Activated CD4-positive, alpha-beta memory T cell treated with anti-CD3 and anti-CD28 coated beads, Interleukin-2, amount 10 ng/mL, durations not matched to agents 7 days and 5 days (primary cell): ENCODE measurements at regions not wholly inside any gene's neighbourhood (a gene's known extent, or its start where the extent isn't known, plus 50 kb on each side); places are given as distances from the start of the nearest gene placed in this dataset.
"Not testable (repeated sequence)": the region's sequence is repeated elsewhere in the genome, so short reads cannot be mapped to it uniquely, and the experiment has no call there.

Experiments used
- CTCF ChIA-PET: fragments of 350-600 bp; sonication (Branson Sonifier 250); formaldehyde crosslinking; loops from one replicate; lab custom pipeline; 2021; ENCODE audit warnings: antibody characterized with exemption, inconsistent platforms; lab: Charles Lee
- POLR2A ChIA-PET: fragments of 350-600 bp; sonication (Branson Sonifier 250); formaldehyde crosslinking; loops from one replicate; lab custom pipeline; 2021; ENCODE audit warnings: antibody characterized with exemption; lab: Charles Lee
- DNase-seq: peaks from one replicate; pipeline ENCODE4 v3.0.0-alpha.2; 2020
- H3K27ac Mint-ChIP-seq: one replicate; pipeline ENCODE4 v1.8.0; 2021; ENCODE audit warnings: mild to moderate bottlenecking, mixed read lengths
- H3K27me3 Mint-ChIP-seq: one replicate; pipeline ENCODE4 v1.8.0; 2021; ENCODE audit warnings: mixed read lengths
- H3K36me3 Mint-ChIP-seq: one replicate; pipeline ENCODE4 v1.8.0; 2021; ENCODE audit warnings: low read depth, mixed read lengths
- H3K4me1 Mint-ChIP-seq: one replicate; pipeline ENCODE4 v1.8.0; 2021; ENCODE audit warnings: mixed read lengths
- H3K4me3 Mint-ChIP-seq: one replicate; pipeline ENCODE4 v1.8.0; 2021; ENCODE audit warnings: mild to moderate bottlenecking, mixed read lengths
- H3K9me3 Mint-ChIP-seq: one replicate; pipeline ENCODE4 v1.8.0; 2021; ENCODE audit warnings: mixed read lengths

DNA sequence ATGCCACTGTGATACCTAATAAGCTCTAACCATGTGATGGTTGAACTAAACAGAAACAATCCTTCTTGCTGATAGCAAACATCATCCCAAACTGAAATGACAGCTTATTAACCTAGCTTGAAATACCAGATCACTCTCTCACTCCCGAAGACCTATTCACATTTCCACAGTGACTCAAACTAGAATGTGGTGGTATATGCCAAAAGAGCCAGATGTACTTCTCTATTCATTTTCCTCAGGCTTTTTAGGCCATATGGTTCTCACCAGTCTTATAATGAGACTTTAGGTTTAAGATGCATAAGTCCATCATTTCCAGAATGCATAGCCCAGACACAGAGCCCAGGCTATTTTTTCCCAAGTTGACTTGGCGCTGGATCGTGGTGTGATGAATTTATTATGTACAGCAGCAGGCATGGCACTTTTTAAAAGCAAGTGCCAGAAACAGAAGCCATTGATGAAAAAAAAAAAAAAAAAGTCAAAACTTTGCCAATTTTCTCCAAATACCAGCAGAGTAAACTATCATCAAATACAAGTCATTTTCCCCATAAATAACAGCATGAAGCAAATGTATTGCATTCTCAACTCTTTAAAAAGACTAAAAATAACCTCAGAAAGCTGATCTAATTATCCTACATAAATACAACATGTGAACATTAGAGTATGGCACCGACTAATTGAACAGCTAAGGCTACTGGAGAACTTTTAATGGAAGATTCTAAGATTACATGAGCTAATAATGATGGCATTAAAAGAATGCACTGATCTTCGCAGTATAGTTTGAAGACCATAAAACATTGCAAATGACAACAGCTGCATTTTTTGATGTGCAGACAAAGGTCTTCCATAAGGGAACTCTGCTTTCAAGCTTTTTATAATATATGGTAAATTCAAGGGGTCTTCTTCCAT is 365.4 kb downstream of the LRRIQ3 start:
- CTCF ChIA-PET, result no interaction called here
- no peaks in the 10 kb centered on the region for H3K9me3 Mint-ChIP-seq

DNA sequence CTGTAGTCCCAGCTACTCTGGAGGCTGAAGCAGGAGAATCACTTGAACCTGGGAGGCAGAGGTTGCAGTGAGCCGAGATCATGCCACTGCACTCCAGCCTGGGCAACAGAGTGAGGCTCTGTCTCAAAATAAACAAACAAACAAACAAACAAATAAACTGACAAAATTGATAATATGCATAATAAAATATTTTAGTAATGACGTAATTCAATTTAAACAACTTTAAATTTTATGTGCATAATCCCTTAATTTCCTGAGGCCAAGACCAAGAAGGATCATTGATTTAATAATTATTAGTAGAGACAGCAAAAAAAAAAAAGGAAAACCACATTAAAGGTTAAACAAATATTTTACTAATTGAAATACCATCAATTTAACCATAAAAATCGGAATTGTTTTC is 370.7 kb downstream of the LRRIQ3 start:
- H3K27me3 Mint-ChIP-seq, POLR2A ChIA-PET, H3K36me3 Mint-ChIP-seq, DNase-seq, H3K27ac Mint-ChIP-seq, H3K4me1 Mint-ChIP-seq, H3K9me3 Mint-ChIP-seq, H3K4me3 Mint-ChIP-seq, CTCF ChIA-PET: not testable (repeated sequence)

More for the DNA sequence above, 365.4 kb downstream of the LRRIQ3 start:
- POLR2A ChIA-PET, result no interaction called here
- no peak for DNase-seq
- Mint-ChIP-seq H3K27me3 (no peaks in the 10 kb centered on the region), H3K27ac (no peak overlapping the region), H3K4me1 (no peaks in the 10 kb centered on the region), H3K36me3 (no peaks in the 10 kb centered on the region), H3K4me3 (no peak overlapping the region)

DNA sequence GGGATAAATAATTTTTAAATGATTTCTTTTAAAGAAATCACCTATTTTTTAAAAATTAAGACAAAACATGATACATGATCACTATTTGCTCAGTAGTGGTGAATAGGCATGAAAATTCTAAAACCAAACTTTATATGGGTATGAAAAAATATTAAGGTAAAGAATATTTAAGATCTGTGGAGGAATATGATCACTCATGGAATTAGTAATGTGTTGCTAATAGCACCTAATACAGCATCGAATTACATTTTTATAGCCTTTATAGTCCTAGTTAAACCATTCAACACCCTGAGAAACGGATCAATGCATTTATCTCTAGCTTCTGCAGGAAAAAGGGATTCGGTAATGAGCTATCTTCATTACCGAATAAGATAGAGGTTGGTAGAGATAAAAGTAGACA is 373.9 kb downstream of the LRRIQ3 start:
- Mint-ChIP-seq H3K4me1 (no peaks in the 10 kb centered on the region), H3K36me3 (no peaks in the 10 kb centered on the region), H3K27me3 (no peaks in the 10 kb centered on the region), H3K9me3 (peaks cover 3% of the 10 kb centered on the region), H3K4me3 (no peak overlapping the region), H3K27ac (no peak overlapping the region)
- DNase-seq, result no peak
- CTCF ChIA-PET, result no interaction called here
- POLR2A ChIA-PET, result no interaction called here

DNA sequence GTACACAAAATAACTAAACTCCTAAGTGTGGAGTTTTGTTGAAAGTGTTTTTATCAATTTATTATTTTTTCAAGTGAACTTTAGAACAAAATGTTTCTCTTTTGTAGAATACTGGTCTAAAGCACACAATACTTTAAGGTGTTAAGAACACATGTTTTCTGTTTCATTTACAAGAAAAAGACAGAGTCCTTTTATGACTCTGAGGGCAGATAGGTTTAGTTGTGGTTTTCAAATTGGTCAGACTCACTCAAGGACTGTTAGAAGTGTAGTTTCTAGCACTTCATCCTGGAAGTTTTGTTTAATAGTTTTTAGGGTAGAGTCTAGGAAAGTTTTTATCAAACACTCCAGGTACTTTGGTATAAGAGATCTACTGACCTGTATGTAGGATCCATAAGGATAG is 376.5 kb downstream of the LRRIQ3 start:
- H3K4me1 Mint-ChIP-seq, result no peaks in the 10 kb centered on the region
- no peak overlapping the region for H3K27ac Mint-ChIP-seq
- no peaks in the 10 kb centered on the region for H3K36me3 Mint-ChIP-seq
- peaks cover 3% of the 10 kb centered on the region for H3K9me3 Mint-ChIP-seq
- no peaks in the 10 kb centered on the region for H3K27me3 Mint-ChIP-seq
- ChIA-PET CTCF (no interaction called here), POLR2A (no interaction called here)
- DNase-seq, result no peak
- no peak overlapping the region for H3K4me3 Mint-ChIP-seq

DNA sequence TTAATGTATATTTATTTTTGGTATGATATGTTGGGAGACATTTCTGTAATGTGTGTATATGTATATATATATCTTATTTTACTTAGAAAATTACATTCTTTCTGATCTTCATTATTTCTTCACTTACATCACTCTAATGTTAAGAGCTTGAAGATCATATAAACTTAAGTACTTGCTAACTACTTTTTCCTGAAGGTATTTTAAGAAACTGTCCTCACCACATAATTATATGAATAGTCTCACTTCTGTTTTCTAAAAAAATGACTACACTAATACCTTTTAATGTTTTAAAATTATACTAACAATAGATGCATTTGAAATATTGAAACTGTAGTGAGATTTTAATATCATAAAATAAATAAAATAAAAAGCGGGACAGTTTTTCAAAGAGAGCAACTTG is 377.1 kb downstream of the LRRIQ3 start:
- no peak overlapping the region for H3K27ac Mint-ChIP-seq

DNA sequence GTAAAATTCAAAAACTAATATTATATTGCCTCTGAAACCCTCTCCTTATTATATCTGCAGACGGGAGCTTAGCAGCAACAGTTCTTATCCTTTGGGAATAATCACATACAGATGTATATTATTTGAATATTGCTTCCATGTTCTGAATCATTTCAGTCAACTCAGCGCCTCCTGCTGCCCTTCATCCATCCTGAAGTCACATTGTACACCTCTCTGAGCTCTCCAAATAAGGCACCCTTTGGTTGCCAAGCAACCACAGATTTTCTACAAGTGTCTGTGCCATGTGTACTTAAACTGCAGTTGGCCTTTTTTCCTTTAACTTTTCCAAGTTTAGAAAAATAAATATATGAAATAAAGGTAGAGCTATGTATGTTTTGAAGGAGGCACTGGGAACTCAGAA is 384.3 kb downstream of the LRRIQ3 start:
- Mint-ChIP-seq H3K36me3 (no peaks in the 10 kb centered on the region), H3K4me3 (no peak overlapping the region), H3K27me3 (no peaks in the 10 kb centered on the region), H3K9me3 (no peaks in the 10 kb centered on the region), H3K4me1 (no peaks in the 10 kb centered on the region), H3K27ac (no peak overlapping the region)
- DNase-seq, result no peak
- ChIA-PET POLR2A (no interaction called here), CTCF (no interaction called here)

More for the DNA sequence above, 377.1 kb downstream of the LRRIQ3 start:
- H3K4me1 Mint-ChIP-seq, result no peaks in the 10 kb centered on the region
- DNase-seq, result no peak
- H3K9me3 Mint-ChIP-seq, result peaks cover 2% of the 10 kb centered on the region
- POLR2A ChIA-PET, result no interaction called here
- no peaks in the 10 kb centered on the region for H3K27me3 Mint-ChIP-seq
- CTCF ChIA-PET, result no interaction called here
- no peak overlapping the region for H3K4me3 Mint-ChIP-seq
- no peaks in the 10 kb centered on the region for H3K36me3 Mint-ChIP-seq

DNA sequence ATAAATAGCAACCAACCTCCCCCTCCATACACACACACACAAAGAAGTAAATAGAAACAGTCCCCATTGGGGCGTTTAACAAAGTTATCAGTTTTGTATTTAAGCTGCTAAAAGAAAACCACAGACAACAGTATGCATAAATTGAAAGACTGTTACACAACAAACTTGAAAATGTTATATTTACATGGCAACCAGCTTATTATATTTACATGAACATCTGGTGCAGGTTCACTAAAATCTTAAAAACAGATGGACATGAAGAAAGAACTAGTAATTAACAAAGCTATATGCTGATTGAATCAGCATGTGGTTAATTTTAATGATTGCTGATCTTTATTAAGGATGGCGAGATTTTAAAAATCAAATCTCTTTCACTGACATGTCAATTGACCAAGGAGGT is 384.7 kb downstream of the LRRIQ3 start:
- Mint-ChIP-seq H3K4me3 (no peak overlapping the region), H3K36me3 (no peaks in the 10 kb centered on the region), H3K4me1 (no peaks in the 10 kb centered on the region), H3K27ac (no peak overlapping the region), H3K9me3 (no peaks in the 10 kb centered on the region), H3K27me3 (no peaks in the 10 kb centered on the region)
- ChIA-PET CTCF (no interaction called here), POLR2A (no interaction called here)
- DNase-seq, result no peak

DNA sequence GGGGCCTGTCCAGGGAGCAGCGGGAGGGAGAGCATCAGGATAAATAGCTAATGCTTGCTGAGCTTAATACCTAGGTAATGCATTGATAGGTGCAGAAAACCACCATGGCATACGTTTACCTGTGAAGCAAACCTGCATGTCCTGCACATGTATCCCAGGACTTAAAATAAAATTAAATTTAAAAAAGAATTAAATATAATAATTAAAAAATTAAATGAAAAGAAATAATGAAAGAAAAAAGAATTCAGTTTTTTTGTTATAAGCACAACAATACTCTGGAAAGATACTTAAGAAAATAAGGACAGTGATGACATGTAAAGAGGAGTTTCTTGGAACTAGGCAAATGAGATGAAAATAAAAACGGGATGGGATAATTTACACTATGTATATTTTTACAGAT is 386.2 kb downstream of the LRRIQ3 start:
- Mint-ChIP-seq H3K36me3 (no peaks in the 10 kb centered on the region), H3K27me3 (no peaks in the 10 kb centered on the region), H3K4me1 (no peaks in the 10 kb centered on the region), H3K4me3 (no peak overlapping the region), H3K9me3 (no peaks in the 10 kb centered on the region), H3K27ac (no peak overlapping the region)
- CTCF ChIA-PET, result no interaction called here
- no peak for DNase-seq
- POLR2A ChIA-PET, result no interaction called here

DNA sequence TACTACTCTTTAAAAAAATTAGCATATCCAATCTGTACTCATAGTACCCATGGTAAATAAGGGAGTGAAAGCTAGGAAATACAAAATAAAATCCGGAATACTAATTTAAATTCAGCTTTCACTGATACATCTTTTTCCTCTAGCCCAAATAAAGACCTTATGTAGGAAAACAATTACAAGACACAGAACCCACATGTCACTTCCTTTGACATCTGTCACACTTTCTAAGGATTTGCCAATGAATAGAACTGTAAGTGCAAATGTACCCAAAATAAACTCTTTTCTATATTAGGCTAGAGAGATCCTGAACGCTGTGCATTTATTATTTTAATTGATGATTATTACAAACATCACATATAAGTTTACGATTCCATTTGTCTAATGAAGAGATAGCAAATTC is 393.0 kb downstream of the LRRIQ3 start:
- no peak for DNase-seq
- H3K27me3 Mint-ChIP-seq, result no peaks in the 10 kb centered on the region

DNA sequence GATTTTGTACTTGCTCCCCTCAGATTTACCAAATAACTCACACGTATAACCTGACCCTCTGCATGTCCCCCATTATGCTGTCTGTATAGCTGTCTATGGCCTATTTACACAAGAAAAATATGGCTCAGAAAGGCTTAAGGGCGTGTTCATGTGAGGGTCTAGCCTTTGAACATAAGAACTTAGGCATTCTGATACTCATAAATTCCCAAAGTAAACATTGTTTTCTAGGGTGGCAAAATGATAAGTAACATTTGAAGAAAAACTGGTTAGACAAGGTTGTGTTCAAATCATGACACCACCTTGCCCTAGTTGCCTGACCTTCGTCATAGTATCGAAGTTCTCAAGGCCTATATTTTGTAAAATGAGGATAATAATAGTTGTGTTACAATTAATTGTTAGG is 394.6 kb downstream of the LRRIQ3 start:
- Mint-ChIP-seq H3K27ac (no peak overlapping the region), H3K9me3 (no peaks in the 10 kb centered on the region), H3K4me3 (no peak overlapping the region), H3K27me3 (no peaks in the 10 kb centered on the region), H3K4me1 (no peaks in the 10 kb centered on the region), H3K36me3 (no peaks in the 10 kb centered on the region)
- CTCF ChIA-PET, result no interaction called here
- POLR2A ChIA-PET, result interaction anchor here (0.5 kb wide), 1 partner anchor 58 kb away, joined by 3 read pairs; no protein-coding TSS in a partner anchor
- DNase-seq, result no peak

More for the DNA sequence above, 393.0 kb downstream of the LRRIQ3 start:
- Mint-ChIP-seq H3K9me3 (no peaks in the 10 kb centered on the region), H3K36me3 (no peaks in the 10 kb centered on the region), H3K4me1 (no peaks in the 10 kb centered on the region), H3K4me3 (no peak overlapping the region), H3K27ac (no peak overlapping the region)
- CTCF ChIA-PET, result no interaction called here
- POLR2A ChIA-PET, result no interaction called here

DNA sequence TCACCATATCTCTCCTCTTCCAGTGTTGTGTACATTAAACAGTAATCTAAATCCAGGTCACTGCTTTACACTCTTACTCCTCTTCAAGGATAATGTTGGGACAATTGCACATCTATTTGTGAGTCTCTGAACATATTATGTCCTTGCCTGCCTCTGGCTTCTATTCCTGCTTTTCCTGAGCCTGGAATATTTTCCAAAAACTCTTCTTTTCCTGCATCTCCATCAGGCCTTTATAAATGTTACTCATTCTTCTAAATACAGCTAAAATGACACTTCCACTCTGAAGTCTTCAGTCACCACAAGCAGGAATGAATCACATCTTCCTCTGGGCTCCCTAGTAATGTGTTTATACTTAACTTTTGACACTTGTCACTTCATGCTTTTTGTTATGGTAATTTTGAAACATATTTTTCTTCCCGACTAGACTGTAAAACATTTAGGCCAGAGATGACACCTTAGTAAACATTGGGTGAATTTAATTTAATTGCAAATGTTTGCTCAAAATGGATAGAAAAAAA is 396.0 kb downstream of the LRRIQ3 start:
- ChIA-PET POLR2A (no interaction called here), CTCF (no interaction called here)
- Mint-ChIP-seq H3K36me3 (no peaks in the 10 kb centered on the region), H3K4me1 (no peaks in the 10 kb centered on the region), H3K4me3 (no peak overlapping the region), H3K27me3 (no peaks in the 10 kb centered on the region), H3K27ac (no peak overlapping the region), H3K9me3 (no peaks in the 10 kb centered on the region)
- DNase-seq, result no peak

DNA sequence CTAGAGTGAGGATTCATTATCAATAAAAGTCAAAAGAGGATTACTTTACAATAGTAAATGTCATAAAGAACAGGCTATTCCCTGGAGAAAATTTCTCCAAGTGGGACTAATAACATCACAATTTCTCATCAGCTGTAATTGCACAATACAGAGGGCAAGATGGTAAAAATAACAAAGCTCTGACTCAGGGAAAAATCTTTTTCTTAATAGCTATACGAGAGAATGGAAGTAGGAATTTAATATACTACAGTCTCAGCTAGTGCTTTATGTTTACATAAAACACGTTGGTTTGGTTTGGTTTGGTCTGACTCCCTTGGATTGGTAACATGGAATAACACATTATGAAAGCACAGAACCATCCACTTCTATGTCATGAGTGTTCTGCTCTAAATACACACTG is 397.6 kb downstream of the LRRIQ3 start:
- Mint-ChIP-seq H3K4me1 (no peaks in the 10 kb centered on the region), H3K4me3 (no peak overlapping the region), H3K27me3 (no peaks in the 10 kb centered on the region), H3K9me3 (peaks cover under 1% of the 10 kb centered on the region), H3K27ac (no peak overlapping the region), H3K36me3 (no peaks in the 10 kb centered on the region)
- DNase-seq, result no peak
- CTCF ChIA-PET, result no interaction called here
- POLR2A ChIA-PET, result no interaction called here

DNA sequence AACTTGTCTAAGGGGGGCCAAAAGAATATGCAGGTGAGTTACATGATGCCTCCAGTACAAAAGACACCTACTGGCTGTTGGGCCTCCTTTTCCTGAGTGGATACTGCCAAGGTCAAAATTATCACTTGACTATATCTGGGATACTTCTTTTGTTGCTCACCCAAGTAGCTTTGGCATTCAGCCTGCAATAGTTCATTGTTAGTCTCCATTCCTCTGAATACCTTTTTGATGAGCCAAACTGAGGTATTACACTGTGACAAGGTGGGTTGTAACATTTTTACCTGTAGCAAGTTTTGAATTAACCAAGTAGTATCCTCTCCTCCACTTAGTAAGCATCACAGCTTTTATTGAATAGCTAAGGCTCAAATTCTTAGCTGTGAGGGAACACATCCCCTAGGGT is 408.0 kb downstream of the LRRIQ3 start:
- no peak for DNase-seq
- Mint-ChIP-seq H3K9me3 (no peaks in the 10 kb centered on the region), H3K36me3 (no peaks in the 10 kb centered on the region), H3K4me1 (no peaks in the 10 kb centered on the region), H3K27me3 (no peaks in the 10 kb centered on the region), H3K4me3 (no peak overlapping the region), H3K27ac (no peak overlapping the region)
- CTCF ChIA-PET, result no interaction called here
- POLR2A ChIA-PET, result no interaction called here

DNA sequence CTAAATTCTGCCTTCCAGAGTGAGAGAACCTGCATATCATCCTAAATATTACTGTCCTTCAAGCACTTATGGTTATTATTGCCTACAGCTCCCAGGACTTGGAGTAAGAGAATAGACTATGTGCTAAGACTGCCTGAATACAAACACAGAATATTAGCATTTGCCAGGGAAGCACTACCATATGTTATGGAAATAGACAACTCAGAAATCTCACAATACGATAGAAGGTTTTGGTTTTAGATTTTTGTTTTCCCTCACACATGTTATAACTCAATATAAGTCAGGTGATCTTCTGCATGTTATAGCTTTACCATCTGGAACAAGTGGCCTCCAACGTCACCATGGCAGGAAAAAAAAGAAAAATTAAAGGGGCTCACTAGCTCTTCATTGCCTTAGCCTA is 413.9 kb downstream of the LRRIQ3 start:
- Mint-ChIP-seq H3K27ac (no peak overlapping the region), H3K4me1 (no peaks in the 10 kb centered on the region), H3K36me3 (no peaks in the 10 kb centered on the region), H3K27me3 (no peaks in the 10 kb centered on the region), H3K4me3 (no peak overlapping the region), H3K9me3 (no peaks in the 10 kb centered on the region)
- POLR2A ChIA-PET, result no interaction called here
- CTCF ChIA-PET, result no interaction called here
- DNase-seq, result no peak
